Astrocyte of the spinal cord (primary cell): ENCODE measurements at regions not wholly inside any gene's neighbourhood (a gene's known extent, or its start where the extent isn't known, plus 50 kb on each side); places are given as distances from the start of the nearest gene placed in this dataset.
"Not testable (repeated sequence)": the region's sequence is repeated elsewhere in the genome, so short reads cannot be mapped to it uniquely, and the experiment has no call there.

Experiments used
- DNase-seq: peaks from one replicate; pipeline ENCODE4 v3.0.0; 2011; ENCODE audit warnings: low read depth, low spot score
- H3K4me3 ChIP-seq: 2 replicates; pipeline ENCODE4 v1.5.1; 2011; ENCODE audit warnings: low read depth, mild to moderate bottlenecking, low read length, moderate library complexity
- in situ Hi-C: cut with HindIII; loops from 2 replicates; pipeline ENCODE4 v1.10.0; 2017; ENCODE audit warnings: low sequenced_read_pairs
- TF ChIP-seq, protein P1 (sequence below): IDR thresholded peaks from 2 replicates; pipeline ENCODE4 v1.5.1; 2012; ENCODE audit warnings: low read depth, mild to moderate bottlenecking, low read length, inconsistent platforms

DNA sequence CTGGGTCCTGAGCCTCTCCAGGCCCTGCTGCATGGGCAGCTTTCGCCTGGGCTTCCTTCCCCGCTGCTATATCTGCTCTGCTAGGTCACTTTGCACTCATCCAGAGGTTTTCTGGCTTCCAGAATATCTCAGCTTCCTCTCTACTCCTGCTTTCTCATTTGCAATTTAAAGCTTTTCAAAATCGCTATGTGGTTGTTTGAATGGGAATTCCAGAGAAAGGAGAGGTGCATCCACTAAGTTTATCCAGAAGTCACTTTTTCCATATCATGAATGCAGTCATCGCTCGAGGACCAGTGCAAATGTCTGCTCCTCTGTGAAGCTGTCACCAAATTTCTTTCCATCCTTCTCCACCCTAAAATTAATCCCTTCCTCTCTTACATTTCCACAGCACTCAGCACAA lies 61.2 kb downstream of the SOD2 start:
- DNase-seq = no peak
- TF ChIP-seq, protein P1, sequence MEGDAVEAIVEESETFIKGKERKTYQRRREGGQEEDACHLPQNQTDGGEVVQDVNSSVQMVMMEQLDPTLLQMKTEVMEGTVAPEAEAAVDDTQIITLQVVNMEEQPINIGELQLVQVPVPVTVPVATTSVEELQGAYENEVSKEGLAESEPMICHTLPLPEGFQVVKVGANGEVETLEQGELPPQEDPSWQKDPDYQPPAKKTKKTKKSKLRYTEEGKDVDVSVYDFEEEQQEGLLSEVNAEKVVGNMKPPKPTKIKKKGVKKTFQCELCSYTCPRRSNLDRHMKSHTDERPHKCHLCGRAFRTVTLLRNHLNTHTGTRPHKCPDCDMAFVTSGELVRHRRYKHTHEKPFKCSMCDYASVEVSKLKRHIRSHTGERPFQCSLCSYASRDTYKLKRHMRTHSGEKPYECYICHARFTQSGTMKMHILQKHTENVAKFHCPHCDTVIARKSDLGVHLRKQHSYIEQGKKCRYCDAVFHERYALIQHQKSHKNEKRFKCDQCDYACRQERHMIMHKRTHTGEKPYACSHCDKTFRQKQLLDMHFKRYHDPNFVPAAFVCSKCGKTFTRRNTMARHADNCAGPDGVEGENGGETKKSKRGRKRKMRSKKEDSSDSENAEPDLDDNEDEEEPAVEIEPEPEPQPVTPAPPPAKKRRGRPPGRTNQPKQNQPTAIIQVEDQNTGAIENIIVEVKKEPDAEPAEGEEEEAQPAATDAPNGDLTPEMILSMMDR = no peak
- in situ Hi-C loops = no loop called here
- H3K4me3 ChIP-seq = no peak overlapping the region

DNA sequence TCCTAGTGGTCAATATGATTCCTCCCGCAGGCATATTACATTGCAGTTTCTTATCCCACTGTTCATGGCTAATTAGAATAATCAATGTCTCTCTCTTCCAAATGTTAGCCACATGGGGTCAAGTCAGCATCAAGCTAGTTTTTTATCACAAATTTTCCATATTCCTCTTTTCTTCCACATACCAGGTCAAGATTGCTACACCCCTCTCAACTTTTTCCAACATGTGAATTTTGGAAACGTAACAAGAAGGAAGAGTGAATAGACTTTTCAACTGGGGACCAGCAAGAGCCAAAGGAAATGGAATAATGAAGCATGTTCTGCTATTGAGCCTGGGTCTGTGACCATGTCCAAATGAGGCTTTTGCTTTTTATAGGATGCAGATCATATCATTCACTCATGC lies 65.1 kb downstream of the SOD2 start:
- DNase-seq = no peak
- H3K4me3 ChIP-seq = no peak overlapping the region
- TF ChIP-seq, protein P1 = no peak
- in situ Hi-C loops = no loop called here

DNA sequence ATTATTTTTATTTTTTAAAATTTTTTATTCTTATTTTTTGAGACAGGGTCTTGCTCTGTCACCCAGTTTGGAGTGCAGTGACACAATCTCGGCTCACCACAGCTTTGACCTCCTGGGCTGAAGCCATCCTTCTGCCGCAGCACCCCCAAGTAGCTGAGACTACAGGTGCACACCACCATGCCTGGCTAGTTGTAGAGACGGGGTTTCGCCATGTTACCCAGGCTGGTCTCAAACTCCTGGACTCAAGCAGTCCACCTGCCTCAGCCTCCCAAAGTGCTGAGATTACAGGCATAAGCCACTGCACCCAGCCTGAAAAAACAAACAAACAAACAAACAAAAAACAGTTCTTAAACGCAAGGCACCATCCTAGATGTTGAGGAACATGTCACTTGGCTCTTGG lies 66.5 kb downstream of the SOD2 start:
- H3K4me3 ChIP-seq, DNase-seq, in situ Hi-C loops: not testable (repeated sequence)

DNA sequence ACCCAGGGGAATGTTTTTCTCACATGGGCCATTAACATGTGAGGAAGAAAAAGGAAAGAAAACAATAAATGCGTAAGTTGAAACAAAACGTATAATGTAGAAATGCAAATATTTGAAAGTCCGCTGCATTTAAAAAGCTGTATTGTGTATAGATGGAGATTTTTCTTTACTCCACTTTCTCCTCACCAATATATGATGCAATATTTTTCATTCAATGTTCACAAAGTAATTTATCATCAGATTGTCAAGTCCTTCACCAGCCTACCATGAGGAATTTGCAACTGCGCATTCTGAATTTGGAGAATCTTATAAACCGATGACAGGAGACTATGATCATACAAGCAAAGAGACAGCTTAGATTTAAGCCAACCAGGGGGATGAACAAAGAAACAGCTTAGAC lies 69.9 kb downstream of the SOD2 start:
- in situ Hi-C loops = no loop called here
- DNase-seq = no peak
- TF ChIP-seq, protein P1 = no peak
- H3K4me3 ChIP-seq = no peak overlapping the region

DNA sequence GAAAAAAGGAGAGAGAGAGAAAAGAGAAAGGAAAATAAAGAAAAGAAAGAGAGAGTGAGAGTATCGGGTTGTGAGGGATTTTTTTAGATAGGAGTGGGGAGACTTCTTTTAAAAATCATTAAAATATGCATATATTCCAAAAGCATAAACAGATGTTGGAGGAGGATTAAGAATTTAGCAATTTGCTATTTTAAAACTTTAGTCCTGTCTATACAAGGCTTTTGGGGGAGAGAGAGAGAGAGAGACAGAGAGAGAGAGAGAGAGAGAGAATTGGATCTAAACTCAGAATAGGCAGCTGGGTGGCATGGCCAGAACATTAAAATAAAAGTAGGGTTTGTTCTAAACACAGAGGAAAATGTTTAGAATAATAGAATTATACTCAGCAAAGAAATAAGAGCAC lies 72.1 kb downstream of the SOD2 start:
- TF ChIP-seq, protein P1 = no peak
- no peak for DNase-seq
- in situ Hi-C loops = no loop called here
- H3K4me3 ChIP-seq = no peak overlapping the region

DNA sequence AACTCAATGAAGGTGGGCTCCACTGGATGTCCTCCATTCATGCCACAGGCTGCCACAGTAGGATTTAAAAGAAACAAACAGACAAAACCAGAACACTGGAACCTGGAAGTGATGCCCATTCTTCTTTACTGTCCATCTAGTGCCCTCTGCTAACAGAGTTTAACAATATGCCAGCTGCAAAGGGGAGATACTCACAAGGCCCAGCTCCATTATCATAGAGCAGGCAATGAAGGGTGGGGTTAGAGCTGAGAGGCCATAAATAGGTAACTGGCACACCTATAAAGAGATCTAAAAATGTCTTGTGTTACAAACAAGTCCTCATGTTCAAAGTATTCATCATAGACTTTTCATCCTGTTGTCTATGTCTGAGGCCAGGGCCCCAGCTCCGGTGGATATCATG lies 75.6 kb downstream of the SOD2 start:
- TF ChIP-seq, protein P1 = no peak
- in situ Hi-C loops = no loop called here
- no peak for DNase-seq
- H3K4me3 ChIP-seq = no peak overlapping the region

DNA sequence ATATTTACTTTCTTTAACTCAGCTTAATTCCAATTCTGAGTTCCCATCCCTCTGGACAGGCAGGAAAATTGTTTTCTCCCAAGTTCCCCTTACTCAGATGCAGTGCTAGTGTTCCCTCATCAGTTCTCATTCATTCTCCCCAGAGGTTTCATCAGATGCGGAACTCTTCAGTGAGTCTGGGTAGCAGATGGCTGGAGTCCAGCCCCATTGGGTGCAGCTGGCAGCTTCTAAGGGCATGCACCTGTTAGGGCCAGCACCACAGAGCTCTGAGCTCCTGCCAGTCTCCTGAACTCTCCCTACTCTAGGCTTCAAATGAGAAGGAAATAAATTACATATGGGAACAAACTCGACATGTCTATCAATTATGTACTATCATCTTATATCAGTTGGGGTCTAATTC lies 76.6 kb downstream of the SOD2 start:
- in situ Hi-C loops = no loop called here
- TF ChIP-seq, protein P1 = no peak
- no peak for DNase-seq
- no peak overlapping the region for H3K4me3 ChIP-seq
